ENCODE measurements at regions not wholly inside any gene's neighbourhood (a gene's known extent, or its start where the extent isn't known, plus 50 kb on each side); places are given as distances from the start of the nearest gene placed in this dataset.

DNA sequence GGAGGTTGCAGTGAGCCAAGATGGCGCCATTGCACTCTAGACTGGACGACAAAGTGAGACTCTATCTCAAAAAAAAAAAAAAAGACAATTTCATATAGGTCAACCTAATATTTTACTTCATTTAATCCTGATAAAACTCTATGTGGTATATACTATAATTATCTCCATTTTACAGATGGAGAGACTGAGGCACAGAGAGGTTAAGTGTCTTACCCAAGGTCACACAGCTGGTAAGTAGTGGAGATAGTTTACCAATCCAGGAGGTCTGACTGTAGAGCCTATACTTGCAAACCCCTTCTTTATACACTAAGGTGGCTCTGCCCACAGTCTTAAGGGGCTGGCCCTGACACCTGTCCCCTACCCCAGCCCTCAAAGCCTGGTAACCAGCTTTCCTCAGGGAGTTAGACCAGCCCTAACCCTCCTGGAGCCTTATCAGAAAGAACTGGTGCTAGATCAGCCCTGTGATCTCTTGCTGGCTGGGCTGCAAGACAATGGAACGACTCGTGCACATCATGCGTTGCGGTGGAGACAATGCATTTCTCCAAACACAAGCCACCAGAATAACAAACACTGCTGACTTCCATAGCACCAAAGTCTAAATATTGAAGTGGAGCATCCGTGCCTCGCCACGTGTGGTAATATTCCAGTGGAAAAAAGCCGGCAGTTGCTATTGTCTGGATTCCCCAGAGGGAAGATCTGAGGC is 60.0 kb upstream of the SMAD3 start:
- no peak for TF ChIP-seq POLR2A (IDR thresholded peaks at IDR 0.05)
- TF ChIP-seq, protein P1, sequence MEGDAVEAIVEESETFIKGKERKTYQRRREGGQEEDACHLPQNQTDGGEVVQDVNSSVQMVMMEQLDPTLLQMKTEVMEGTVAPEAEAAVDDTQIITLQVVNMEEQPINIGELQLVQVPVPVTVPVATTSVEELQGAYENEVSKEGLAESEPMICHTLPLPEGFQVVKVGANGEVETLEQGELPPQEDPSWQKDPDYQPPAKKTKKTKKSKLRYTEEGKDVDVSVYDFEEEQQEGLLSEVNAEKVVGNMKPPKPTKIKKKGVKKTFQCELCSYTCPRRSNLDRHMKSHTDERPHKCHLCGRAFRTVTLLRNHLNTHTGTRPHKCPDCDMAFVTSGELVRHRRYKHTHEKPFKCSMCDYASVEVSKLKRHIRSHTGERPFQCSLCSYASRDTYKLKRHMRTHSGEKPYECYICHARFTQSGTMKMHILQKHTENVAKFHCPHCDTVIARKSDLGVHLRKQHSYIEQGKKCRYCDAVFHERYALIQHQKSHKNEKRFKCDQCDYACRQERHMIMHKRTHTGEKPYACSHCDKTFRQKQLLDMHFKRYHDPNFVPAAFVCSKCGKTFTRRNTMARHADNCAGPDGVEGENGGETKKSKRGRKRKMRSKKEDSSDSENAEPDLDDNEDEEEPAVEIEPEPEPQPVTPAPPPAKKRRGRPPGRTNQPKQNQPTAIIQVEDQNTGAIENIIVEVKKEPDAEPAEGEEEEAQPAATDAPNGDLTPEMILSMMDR (IDR thresholded peaks at IDR 0.05): no peak
